ENCODE measurements at regions not wholly inside any gene's neighbourhood (a gene's known extent, or its start where the extent isn't known, plus 50 kb on each side); places are given as distances from the start of the nearest gene placed in this dataset.

DNA sequence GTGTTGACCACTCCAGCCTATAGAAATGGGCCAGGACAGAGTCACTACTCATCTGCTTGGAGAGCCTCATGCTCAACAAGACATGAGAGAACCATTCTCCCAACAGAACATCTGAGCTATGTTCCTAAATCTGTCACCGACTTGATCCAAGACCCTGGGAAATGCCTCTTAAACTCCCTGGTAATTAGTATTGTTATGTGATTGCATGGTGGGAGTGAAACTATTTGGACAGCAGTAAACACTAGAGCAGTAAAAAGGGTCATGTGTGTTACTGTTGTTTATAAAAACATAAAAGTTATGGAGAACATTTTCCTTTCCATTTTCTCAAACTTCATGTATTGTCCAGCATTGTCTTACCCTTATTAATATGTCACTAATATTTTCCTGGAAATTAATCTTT is 369.8 kb upstream of the FAT3 start:
- TF ChIP-seq EZH2phosphoT487 (IDR thresholded peaks at IDR 0.05; ENCODE audit: borderline replicate concordance, low read length) = no peak
- no peak for TF ChIP-seq EZH2 (IDR thresholded peaks at IDR 0.05; ENCODE audit: low read length, unreplicated experiment)
- TF ChIP-seq, protein P1, sequence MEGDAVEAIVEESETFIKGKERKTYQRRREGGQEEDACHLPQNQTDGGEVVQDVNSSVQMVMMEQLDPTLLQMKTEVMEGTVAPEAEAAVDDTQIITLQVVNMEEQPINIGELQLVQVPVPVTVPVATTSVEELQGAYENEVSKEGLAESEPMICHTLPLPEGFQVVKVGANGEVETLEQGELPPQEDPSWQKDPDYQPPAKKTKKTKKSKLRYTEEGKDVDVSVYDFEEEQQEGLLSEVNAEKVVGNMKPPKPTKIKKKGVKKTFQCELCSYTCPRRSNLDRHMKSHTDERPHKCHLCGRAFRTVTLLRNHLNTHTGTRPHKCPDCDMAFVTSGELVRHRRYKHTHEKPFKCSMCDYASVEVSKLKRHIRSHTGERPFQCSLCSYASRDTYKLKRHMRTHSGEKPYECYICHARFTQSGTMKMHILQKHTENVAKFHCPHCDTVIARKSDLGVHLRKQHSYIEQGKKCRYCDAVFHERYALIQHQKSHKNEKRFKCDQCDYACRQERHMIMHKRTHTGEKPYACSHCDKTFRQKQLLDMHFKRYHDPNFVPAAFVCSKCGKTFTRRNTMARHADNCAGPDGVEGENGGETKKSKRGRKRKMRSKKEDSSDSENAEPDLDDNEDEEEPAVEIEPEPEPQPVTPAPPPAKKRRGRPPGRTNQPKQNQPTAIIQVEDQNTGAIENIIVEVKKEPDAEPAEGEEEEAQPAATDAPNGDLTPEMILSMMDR (conservative IDR thresholded peaks at IDR 0.05; ENCODE audit: low read depth, low read length) = no peak
- ATAC-seq (no peak), DNase-seq (no peak)
- Histone ChIP-seq H3K27ac (ENCODE audit: low read length) (no peak overlapping the region), H3K9me3 (ENCODE audit: low read length) (no peaks in the 10 kb centered on the region), H3K27me3 (ENCODE audit: low read length) (no peaks in the 10 kb centered on the region), H3F3A (ENCODE audit: low read length, unreplicated experiment) (no peaks in the 10 kb centered on the region), H2AFZ (ENCODE audit: low read length) (no peak overlapping the region), H4K20me1 (ENCODE audit: low read length) (no peaks in the 10 kb centered on the region), H3K4me3 (ENCODE audit: low read length) (no peak overlapping the region), H3K9me2 (replicated peaks; ENCODE audit: low read length) (no peaks in the 10 kb centered on the region), H3K9ac (ENCODE audit: low read length) (no peak overlapping the region), H3K4me1 (ENCODE audit: insufficient read depth, low read length) (no peaks in the 10 kb centered on the region), H3K4me2 (ENCODE audit: low read length) (no peak overlapping the region), H3K36me3 (ENCODE audit: low read depth, low read length) (no peaks in the 10 kb centered on the region), H3K79me2 (ENCODE audit: low read length) (no peaks in the 10 kb centered on the region)
- intact Hi-C loops (cut with micrococcal nuclease) = no loop called here
- no TSS peak for BruUV-seq (replicated peaks)
- POLR2A ChIA-PET (ENCODE audit: unreplicated experiment) = no interaction called here
- CTCF ChIA-PET = no interaction called here

DNA sequence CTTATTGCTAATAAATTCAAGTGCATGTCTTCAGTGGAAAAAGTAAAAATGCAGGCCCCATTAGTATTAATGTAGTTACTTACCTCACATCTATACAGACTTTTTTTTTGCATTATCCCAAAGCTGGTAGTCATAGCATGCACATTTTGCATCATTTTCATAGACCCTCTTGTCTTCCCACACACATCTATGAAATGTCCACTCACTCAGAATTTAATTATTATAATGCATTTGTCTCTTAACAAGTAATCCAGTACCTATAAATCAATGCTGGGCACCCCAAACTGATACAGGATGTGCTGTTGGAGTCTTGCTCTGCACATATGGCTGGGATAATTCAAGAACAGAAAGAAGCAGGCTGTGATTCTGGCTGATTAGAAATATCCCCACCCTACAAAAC is 370.4 kb upstream of the FAT3 start:
- intact Hi-C loops (cut with micrococcal nuclease) = no loop called here

DNA sequence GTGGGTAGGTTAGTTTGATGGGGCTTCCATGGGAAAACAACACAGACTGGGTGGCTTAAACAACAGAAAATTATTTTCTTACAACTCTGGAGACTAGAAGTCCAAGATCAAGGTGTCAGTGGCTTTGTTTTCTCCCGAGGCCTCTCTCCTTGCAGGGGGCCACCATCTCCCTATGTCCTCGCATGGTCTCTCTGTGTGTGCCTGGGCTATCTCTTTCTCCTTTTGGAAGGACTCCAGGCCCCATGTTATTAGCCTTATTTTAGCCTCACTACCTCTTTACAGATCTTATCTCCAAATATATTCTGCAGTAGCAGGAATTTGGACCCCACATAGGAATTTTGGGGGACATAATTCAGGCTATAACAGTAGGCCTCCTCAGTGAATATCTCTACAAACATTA is 372.7 kb upstream of the FAT3 start:
- Histone ChIP-seq H4K20me1 (ENCODE audit: low read length) (no peaks in the 10 kb centered on the region), H3K79me2 (ENCODE audit: low read length) (no peaks in the 10 kb centered on the region), H3K9me3 (ENCODE audit: low read length) (no peaks in the 10 kb centered on the region), H2AFZ (ENCODE audit: low read length) (no peak overlapping the region), H3K4me1 (ENCODE audit: insufficient read depth, low read length) (no peaks in the 10 kb centered on the region), H3K4me2 (ENCODE audit: low read length) (no peak overlapping the region), H3K27me3 (ENCODE audit: low read length) (no peaks in the 10 kb centered on the region), H3K9me2 (replicated peaks; ENCODE audit: low read length) (no peaks in the 10 kb centered on the region), H3K4me3 (ENCODE audit: low read length) (no peak overlapping the region), H3F3A (ENCODE audit: low read length, unreplicated experiment) (no peaks in the 10 kb centered on the region), H3K36me3 (ENCODE audit: low read depth, low read length) (no peaks in the 10 kb centered on the region), H3K27ac (ENCODE audit: low read length) (no peak overlapping the region), H3K9ac (ENCODE audit: low read length) (no peak overlapping the region)
- ChIA-PET POLR2A (ENCODE audit: unreplicated experiment) (no interaction called here), CTCF (no interaction called here)
- DNase-seq (no peak), ATAC-seq (no peak)
- TF ChIP-seq EZH2phosphoT487 (IDR thresholded peaks at IDR 0.05; ENCODE audit: borderline replicate concordance, low read length) = no peak
- TF ChIP-seq, protein P1 (conservative IDR thresholded peaks at IDR 0.05; ENCODE audit: low read depth, low read length) = no peak
- TF ChIP-seq EZH2 (IDR thresholded peaks at IDR 0.05; ENCODE audit: low read length, unreplicated experiment) = no peak
- BruUV-seq (replicated peaks) = no TSS peak
- intact Hi-C loops (cut with micrococcal nuclease) = no loop called here

More for the DNA sequence above, 370.4 kb upstream of the FAT3 start:
- no peak overlapping the region for H3K9ac ChIP-seq (ENCODE audit: low read length)
- ATAC-seq = no peak
- no peaks in the 10 kb centered on the region for H4K20me1 ChIP-seq (ENCODE audit: low read length)
- ChIA-PET CTCF (no interaction called here), POLR2A (ENCODE audit: unreplicated experiment) (no interaction called here)
- H3K79me2 ChIP-seq (ENCODE audit: low read length) = no peaks in the 10 kb centered on the region
- no peak overlapping the region for H3K27ac ChIP-seq (ENCODE audit: low read length)
- no TSS peak for BruUV-seq (replicated peaks)
- no peaks in the 10 kb centered on the region for H3K36me3 ChIP-seq (ENCODE audit: low read depth, low read length)
- no peak overlapping the region for H2AFZ ChIP-seq (ENCODE audit: low read length)
- no peak overlapping the region for H3K4me2 ChIP-seq (ENCODE audit: low read length)
- no peak for DNase-seq
- TF ChIP-seq EZH2 (IDR thresholded peaks at IDR 0.05; ENCODE audit: low read length, unreplicated experiment) = no peak
- TF ChIP-seq, protein P1 (conservative IDR thresholded peaks at IDR 0.05; ENCODE audit: low read depth, low read length) = no peak
- no peak for TF ChIP-seq EZH2phosphoT487 (IDR thresholded peaks at IDR 0.05; ENCODE audit: borderline replicate concordance, low read length)
- H3K27me3 ChIP-seq (ENCODE audit: low read length) = no peaks in the 10 kb centered on the region
- no peaks in the 10 kb centered on the region for H3F3A ChIP-seq (ENCODE audit: low read length, unreplicated experiment)
- no peaks in the 10 kb centered on the region for H3K9me2 ChIP-seq (replicated peaks; ENCODE audit: low read length)
- H3K9me3 ChIP-seq (ENCODE audit: low read length) = no peaks in the 10 kb centered on the region
- H3K4me1 ChIP-seq (ENCODE audit: insufficient read depth, low read length) = no peaks in the 10 kb centered on the region
- no peak overlapping the region for H3K4me3 ChIP-seq (ENCODE audit: low read length)
